IMR-90 (cell line): ENCODE measurements at regions not wholly inside any gene's neighbourhood (a gene's known extent, or its start where the extent isn't known, plus 50 kb on each side); places are given as distances from the start of the nearest gene placed in this dataset.

Source experiments
- BHLHE40 ChIP-seq: fragments of 150-350 bp; IDR thresholded peaks from 2 replicates; pipeline ENCODE4 v1.6.1; 2016; ENCODE audit warnings: mild to moderate bottlenecking, low read depth, low read length
- TF ChIP-seq, protein P1 (sequence below): conservative IDR thresholded peaks from 2 replicates; pipeline ENCODE4 v1.5.1; 2012; ENCODE audit warnings: mild to moderate bottlenecking, low read depth, low read length, improper control_type of control experiment

DNA sequence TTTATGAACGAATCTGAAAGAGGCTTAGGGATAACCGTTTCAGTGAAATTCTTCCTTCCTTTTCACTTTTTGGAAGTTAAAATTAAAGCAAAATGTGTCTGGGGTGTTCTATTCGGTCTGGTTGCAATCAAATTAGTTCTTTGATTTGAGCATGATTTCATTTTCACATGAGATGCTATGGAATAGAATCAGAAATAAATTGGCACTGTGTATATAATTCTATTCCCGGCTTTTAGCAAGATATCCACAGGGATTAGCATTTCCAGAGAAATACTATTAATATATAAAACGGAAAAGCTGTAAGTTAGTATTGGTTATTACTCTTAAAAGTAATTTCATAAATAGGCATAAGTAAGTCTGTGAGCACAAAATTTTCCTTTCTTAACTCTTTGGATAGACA, 1676.8 kb upstream of the PCDH7 start:
- TF ChIP-seq, protein P1, sequence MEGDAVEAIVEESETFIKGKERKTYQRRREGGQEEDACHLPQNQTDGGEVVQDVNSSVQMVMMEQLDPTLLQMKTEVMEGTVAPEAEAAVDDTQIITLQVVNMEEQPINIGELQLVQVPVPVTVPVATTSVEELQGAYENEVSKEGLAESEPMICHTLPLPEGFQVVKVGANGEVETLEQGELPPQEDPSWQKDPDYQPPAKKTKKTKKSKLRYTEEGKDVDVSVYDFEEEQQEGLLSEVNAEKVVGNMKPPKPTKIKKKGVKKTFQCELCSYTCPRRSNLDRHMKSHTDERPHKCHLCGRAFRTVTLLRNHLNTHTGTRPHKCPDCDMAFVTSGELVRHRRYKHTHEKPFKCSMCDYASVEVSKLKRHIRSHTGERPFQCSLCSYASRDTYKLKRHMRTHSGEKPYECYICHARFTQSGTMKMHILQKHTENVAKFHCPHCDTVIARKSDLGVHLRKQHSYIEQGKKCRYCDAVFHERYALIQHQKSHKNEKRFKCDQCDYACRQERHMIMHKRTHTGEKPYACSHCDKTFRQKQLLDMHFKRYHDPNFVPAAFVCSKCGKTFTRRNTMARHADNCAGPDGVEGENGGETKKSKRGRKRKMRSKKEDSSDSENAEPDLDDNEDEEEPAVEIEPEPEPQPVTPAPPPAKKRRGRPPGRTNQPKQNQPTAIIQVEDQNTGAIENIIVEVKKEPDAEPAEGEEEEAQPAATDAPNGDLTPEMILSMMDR, result no peak
- TF ChIP-seq BHLHE40, result no peak
